Trophoblast cell (in vitro differentiated cells and primary cell): ENCODE measurements at regions not wholly inside any gene's neighbourhood (a gene's known extent, or its start where the extent isn't known, plus 50 kb on each side); places are given as distances from the start of the nearest gene placed in this dataset.
A peak's percentile ranks its signal among the peaks of the same experiment; 100 is the strongest.

Experiments used
- DNase-seq, 2 donors: peaks; one replicate each; pipeline ENCODE4 v3.0.0-alpha.2; 2016
- H2AFZ ChIP-seq: 2 replicates; pipeline ENCODE4 v1.6.1; 2013; ENCODE audit warnings: low read length, moderate library complexity, mild to moderate bottlenecking; ENCODE audit not compliant: insufficient read depth, poor library complexity
- H2AK5ac ChIP-seq: 2 replicates; pipeline ENCODE4 v1.6.1; 2013; ENCODE audit warnings: mild to moderate bottlenecking, low read length
- H2BK120ac ChIP-seq: 2 replicates; pipeline ENCODE4 v1.6.1; 2013; ENCODE audit warnings: low read length, mild to moderate bottlenecking, moderate library complexity; ENCODE audit not compliant: insufficient read depth, poor library complexity
- H2BK12ac ChIP-seq: 2 replicates; pipeline ENCODE4 v1.6.1; 2013; ENCODE audit warnings: mild to moderate bottlenecking, low read length, moderate library complexity
- H2BK5ac ChIP-seq: 2 replicates; pipeline ENCODE4 v1.6.1; 2013; ENCODE audit warnings: low read length, low read depth, moderate library complexity, mild to moderate bottlenecking; ENCODE audit not compliant: poor library complexity
- H3K14ac ChIP-seq: 2 replicates; pipeline ENCODE4 v1.6.1; 2013; ENCODE audit warnings: mild to moderate bottlenecking, low read length
- H3K18ac ChIP-seq: 2 replicates; pipeline ENCODE4 v1.6.1; 2013; ENCODE audit warnings: mild to moderate bottlenecking, low read length
- H3K23ac ChIP-seq: 2 replicates; pipeline ENCODE4 v1.6.1; 2013; ENCODE audit warnings: low read length
- H3K27ac ChIP-seq: 2 replicates; pipeline ENCODE4 v1.5.1; 2013; ENCODE audit warnings: low read depth, mild to moderate bottlenecking, inconsistent platforms, low read length, moderate library complexity
- H3K27me3 ChIP-seq: 2 replicates; pipeline ENCODE4 v1.6.1; 2013; ENCODE audit warnings: inconsistent platforms, mild to moderate bottlenecking, low read length, moderate library complexity; ENCODE audit not compliant: insufficient read depth
- H3K36me3 ChIP-seq, 2 experiments: 1 replicate in 1 of 2; 2 replicates in 1 of 2; pipeline ENCODE4 v1.6.1; 2013; ENCODE audit warnings: low read length in 2 of 2, mild to moderate bottlenecking in 2 of 2, moderate library complexity in 1 of 2; ENCODE audit not compliant: insufficient read depth in 2 of 2, control insufficient read depth in 1 of 2
- H3K4ac ChIP-seq: 2 replicates; pipeline ENCODE4 v1.6.1; 2013; ENCODE audit warnings: low read depth, mild to moderate bottlenecking, low read length, moderate library complexity
- H3K4me1 ChIP-seq, 2 experiments: 1 replicate in 1 of 2; 2 replicates in 1 of 2; pipeline ENCODE4 v1.6.1; 2013; ENCODE audit warnings: low read length in 2 of 2, mild to moderate bottlenecking in 2 of 2, moderate library complexity in 1 of 2; ENCODE audit not compliant: insufficient read depth in 2 of 2, control insufficient read depth in 1 of 2
- H3K4me2 ChIP-seq: 2 replicates; pipeline ENCODE4 v1.6.1; 2013; ENCODE audit warnings: inconsistent platforms, mild to moderate bottlenecking, low read length, moderate library complexity
- H3K4me3 ChIP-seq: 2 replicates; pipeline ENCODE4 v1.5.1; 2013; ENCODE audit warnings: mild to moderate bottlenecking, low read depth, low read length, inconsistent platforms
- H3K79me1 ChIP-seq: one replicate; pipeline ENCODE4 v1.6.1; 2013; ENCODE audit warnings: low read length
- H3K79me2 ChIP-seq: 2 replicates; pipeline ENCODE4 v1.6.1; 2013; ENCODE audit warnings: low read length, mild to moderate bottlenecking; ENCODE audit not compliant: control insufficient read depth, insufficient read depth, poor library complexity
- H3K9ac ChIP-seq: 2 replicates; pipeline ENCODE4 v1.6.1; 2013; ENCODE audit warnings: mild to moderate bottlenecking, low read length
- H3K9me3 ChIP-seq: 2 replicates; pipeline ENCODE4 v1.6.1; 2013; ENCODE audit warnings: low read depth, mild to moderate bottlenecking, control low read depth, inconsistent platforms, low read length; ENCODE audit not compliant: insufficient read depth
- H4K12ac ChIP-seq: 2 replicates; pipeline ENCODE4 v1.6.1; 2013; ENCODE audit warnings: low read depth, mild to moderate bottlenecking, low read length, moderate library complexity
- H4K8ac ChIP-seq: 2 replicates; pipeline ENCODE4 v1.6.1; 2013; ENCODE audit warnings: low read depth, mild to moderate bottlenecking, low read length, moderate library complexity
- H4K91ac ChIP-seq: one replicate; pipeline ENCODE4 v1.6.1; 2013; ENCODE audit warnings: low read depth, mild to moderate bottlenecking, low read length, moderate library complexity
- WGBS: extraction: QIAGEN DNeasy Blood & Tissue Kit; methylation state at CpG from one replicate; pipeline ENCODE4 v1.1.7; 2013; ENCODE audit warnings: missing lambda C conversion rate; ENCODE audit not compliant: insufficient read length, insufficient coverage; ENCODE audit errors: extremely low coverage; 5-methylcytosine and 5-hydroxymethylcytosine counted together

- Histone ChIP-seq H3K9ac (no peak overlapping the region), H3K4me1 (no peaks in the 10 kb centered on the region), H4K8ac (no peak overlapping the region), H3K27me3 (no peaks in the 10 kb centered on the region), H3K23ac (no peak overlapping the region), H2BK120ac (no peak overlapping the region), H3K18ac (no peak overlapping the region), H2AK5ac (no peak overlapping the region), H3K27ac (no peak overlapping the region), H2BK5ac (no peak overlapping the region), H3K36me3 (no peaks in the 10 kb centered on the region), H3K79me1 (no peaks in the 10 kb centered on the region), H3K4me3 (no peak overlapping the region), H2AFZ (no peak overlapping the region), H3K4me2 (no peak overlapping the region), H2BK12ac (no peak overlapping the region), H4K91ac (no peak overlapping the region), H3K9me3 (no peaks in the 10 kb centered on the region), H3K14ac (no peak overlapping the region), H4K12ac (no peak overlapping the region), H3K79me2 (no peaks in the 10 kb centered on the region), H3K4ac (no peak overlapping the region)
- peak in 1 of 2 donors; percentile 18 for DNase-seq
- no CpG with 5 or more reads among the region's 2 CpGs for WGBS
Observed at GRCh38 chr5:89735082-89735481, 674.5 kb downstream of the CETN3 start.

- H3K9ac ChIP-seq, result no peak overlapping the region
- H4K91ac ChIP-seq, result no peak overlapping the region
- H3K9me3 ChIP-seq, result no peaks in the 10 kb centered on the region
- H3K4me2 ChIP-seq, result no peak overlapping the region
- H3K36me3 ChIP-seq, result no peaks in the 10 kb centered on the region
- no peak overlapping the region for H3K4ac ChIP-seq
- H2AK5ac ChIP-seq, result no peak overlapping the region
- WGBS, result no CpG with 5 or more reads among the region's 1 CpG
- no peaks in the 10 kb centered on the region for H3K27me3 ChIP-seq
- H4K8ac ChIP-seq, result no peak overlapping the region
- H4K12ac ChIP-seq, result no peak overlapping the region
- no peaks in the 10 kb centered on the region for H3K79me2 ChIP-seq
- H2AFZ ChIP-seq, result no peak overlapping the region
- no peaks in the 10 kb centered on the region for H3K79me1 ChIP-seq
- H3K18ac ChIP-seq, result no peak overlapping the region
- no peak overlapping the region for H2BK120ac ChIP-seq
- no peak overlapping the region for H3K14ac ChIP-seq
- H3K4me3 ChIP-seq, result no peak overlapping the region
- H2BK5ac ChIP-seq, result no peak overlapping the region
- no peak overlapping the region for H3K23ac ChIP-seq
- H3K4me1 ChIP-seq, result no peaks in the 10 kb centered on the region
- DNase-seq, result peak in 1 of 2 donors; percentile 19
- H3K27ac ChIP-seq, result no peak overlapping the region
- no peak overlapping the region for H2BK12ac ChIP-seq
Observed at GRCh38 chr5:89733772-89734171, 675.8 kb downstream of the CETN3 start.

- no peaks in the 10 kb centered on the region for H3K27me3 ChIP-seq
- DNase-seq, result no peak
- no peaks in the 10 kb centered on the region for H3K4me1 ChIP-seq
- H2BK120ac ChIP-seq, result no peak overlapping the region
- no peak overlapping the region for H3K9ac ChIP-seq
- WGBS, result no CpG with 5 or more reads among the region's 2 CpGs
- no peak overlapping the region for H4K8ac ChIP-seq
- no peak overlapping the region for H3K27ac ChIP-seq
- no peaks in the 10 kb centered on the region for H3K79me2 ChIP-seq
- no peaks in the 10 kb centered on the region for H3K9me3 ChIP-seq
- no peak overlapping the region for H3K4me2 ChIP-seq
- no peak overlapping the region for H3K23ac ChIP-seq
- no peak overlapping the region for H3K4me3 ChIP-seq
- no peak overlapping the region for H4K91ac ChIP-seq
- H3K79me1 ChIP-seq, result no peaks in the 10 kb centered on the region
- H2BK12ac ChIP-seq, result no peak overlapping the region
- no peak overlapping the region for H3K14ac ChIP-seq
- no peak overlapping the region for H2BK5ac ChIP-seq
- H2AK5ac ChIP-seq, result no peak overlapping the region
- no peak overlapping the region for H2AFZ ChIP-seq
- no peaks in the 10 kb centered on the region for H3K36me3 ChIP-seq
- no peak overlapping the region for H3K18ac ChIP-seq
- H4K12ac ChIP-seq, result no peak overlapping the region
- no peak overlapping the region for H3K4ac ChIP-seq
Observed at GRCh38 chr5:89729623-89730301, 679.8 kb downstream of the CETN3 start.

GRCh38 chr5:89728750-89729149, 680.8 kb downstream of the CETN3 start:
- Histone ChIP-seq H2AK5ac (no peak overlapping the region), H3K79me1 (no peaks in the 10 kb centered on the region), H3K9me3 (no peaks in the 10 kb centered on the region), H2BK120ac (no peak overlapping the region), H2AFZ (no peak overlapping the region), H4K91ac (no peak overlapping the region), H4K8ac (no peak overlapping the region), H3K4me2 (no peak overlapping the region), H4K12ac (no peak overlapping the region), H3K23ac (no peak overlapping the region), H3K4me3 (no peak overlapping the region), H3K4me1 (no peaks in the 10 kb centered on the region), H2BK5ac (no peak overlapping the region), H3K14ac (no peak overlapping the region), H3K36me3 (no peaks in the 10 kb centered on the region), H3K4ac (no peak overlapping the region), H2BK12ac (no peak overlapping the region), H3K27ac (no peak overlapping the region), H3K79me2 (no peaks in the 10 kb centered on the region), H3K18ac (no peak overlapping the region), H3K9ac (no peak overlapping the region), H3K27me3 (no peaks in the 10 kb centered on the region)
- WGBS, result no CpG with 5 or more reads among the region's 5 CpGs
- no peak for DNase-seq
